Right atrium auricular region (tissue), 2 donors: ENCODE measurements at regions not wholly inside any gene's neighbourhood (a gene's known extent, or its start where the extent isn't known, plus 50 kb on each side); places are given as distances from the start of the nearest gene placed in this dataset.

Source experiments
- DNase-seq: peaks from one replicate; pipeline ENCODE4 v3.0.0-alpha.2; 2019; ENCODE audit warnings: low spot score
- H3K27ac ChIP-seq, 2 donors: fragments of 200-600 bp; sonication (generic); 1 replicate in 1 of 2; 2 replicates in 1 of 2; pipeline ENCODE4 v1.5.1; 2016 to 2019
- H3K27me3 ChIP-seq, 2 donors: fragments of 200-600 bp; sonication (generic); one replicate each; pipeline versions ENCODE4 v1.5.1 to v1.6.0; 2017 to 2019
- H3K36me3 ChIP-seq: fragments of 200-600 bp; sonication (generic); one replicate; pipeline ENCODE4 v1.5.1; 2016
- H3K4me1 ChIP-seq, 2 donors: fragments of 200-600 bp; sonication (generic); one replicate each; pipeline versions ENCODE4 v1.5.1 to v1.6.0; 2017 to 2019
- H3K4me3 ChIP-seq, 2 donors: fragments of 200-600 bp; sonication (generic); 1 replicate in 1 of 2; 2 replicates in 1 of 2; pipeline ENCODE4 v1.5.1; 2017 to 2019; ENCODE audit warnings: mild to moderate bottlenecking in 1 of 2, moderate library complexity in 1 of 2
- H3K9me3 ChIP-seq, 2 donors: fragments of 200-600 bp; sonication (generic); one replicate each; pipeline ENCODE4 v1.5.1; 2019
- TF ChIP-seq, protein P1 (sequence below), 2 donors: fragments of 200-600 bp; sonication (generic); IDR thresholded peaks; one replicate each; pipeline ENCODE4 v1.5.1; 2019; ENCODE audit warnings: antibody characterized with exemption in 2 of 2

DNA sequence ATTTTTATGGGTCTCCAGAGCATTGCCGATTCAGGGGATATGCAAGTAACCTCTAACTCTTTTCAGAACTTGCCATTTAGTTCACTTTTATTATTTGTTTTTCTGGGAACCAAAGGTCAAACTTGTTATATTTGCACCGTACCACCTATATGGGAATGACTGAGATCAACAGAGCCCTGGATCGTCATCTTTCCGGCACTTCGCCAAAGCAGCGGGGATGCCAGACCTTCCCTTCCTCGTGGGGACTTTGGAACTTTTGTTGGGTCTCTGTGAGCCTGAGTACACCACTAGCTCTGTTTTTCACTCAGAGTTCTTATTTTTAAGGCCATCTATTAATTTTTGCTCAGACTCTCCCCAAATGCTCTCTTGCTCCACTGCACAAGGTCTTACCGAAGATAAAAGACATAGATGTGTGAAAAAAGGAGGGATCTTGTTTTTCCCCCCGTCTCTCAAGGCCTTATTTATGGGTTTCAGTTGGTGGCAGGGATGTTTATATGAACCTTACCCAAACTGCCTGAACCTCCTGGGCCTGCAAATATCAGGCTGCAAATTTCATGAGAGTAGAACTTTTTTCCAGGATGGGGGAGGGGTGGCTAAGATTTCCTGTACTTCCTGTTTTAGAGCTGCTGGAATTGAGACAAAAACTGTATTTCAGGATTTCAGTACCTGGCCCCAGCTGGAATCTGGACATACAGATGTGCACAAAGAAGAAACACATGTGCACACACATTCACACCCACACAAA, 350.3 kb downstream of the HRH4 start:
- no peak overlapping the region for H3K4me3 ChIP-seq
- DNase-seq: no peak
- no peaks in the 10 kb centered on the region for H3K36me3 ChIP-seq
- H3K9me3 ChIP-seq: peaks cover 0 to 8% of the 10 kb centered on the region in 2 donors
- H3K27ac ChIP-seq: no peak overlapping the region
- TF ChIP-seq, protein P1, sequence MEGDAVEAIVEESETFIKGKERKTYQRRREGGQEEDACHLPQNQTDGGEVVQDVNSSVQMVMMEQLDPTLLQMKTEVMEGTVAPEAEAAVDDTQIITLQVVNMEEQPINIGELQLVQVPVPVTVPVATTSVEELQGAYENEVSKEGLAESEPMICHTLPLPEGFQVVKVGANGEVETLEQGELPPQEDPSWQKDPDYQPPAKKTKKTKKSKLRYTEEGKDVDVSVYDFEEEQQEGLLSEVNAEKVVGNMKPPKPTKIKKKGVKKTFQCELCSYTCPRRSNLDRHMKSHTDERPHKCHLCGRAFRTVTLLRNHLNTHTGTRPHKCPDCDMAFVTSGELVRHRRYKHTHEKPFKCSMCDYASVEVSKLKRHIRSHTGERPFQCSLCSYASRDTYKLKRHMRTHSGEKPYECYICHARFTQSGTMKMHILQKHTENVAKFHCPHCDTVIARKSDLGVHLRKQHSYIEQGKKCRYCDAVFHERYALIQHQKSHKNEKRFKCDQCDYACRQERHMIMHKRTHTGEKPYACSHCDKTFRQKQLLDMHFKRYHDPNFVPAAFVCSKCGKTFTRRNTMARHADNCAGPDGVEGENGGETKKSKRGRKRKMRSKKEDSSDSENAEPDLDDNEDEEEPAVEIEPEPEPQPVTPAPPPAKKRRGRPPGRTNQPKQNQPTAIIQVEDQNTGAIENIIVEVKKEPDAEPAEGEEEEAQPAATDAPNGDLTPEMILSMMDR (IDR thresholded peaks at IDR 0.05): no peak
- H3K4me1 ChIP-seq: no peaks in the 10 kb centered on the region
- H3K27me3 ChIP-seq: no peaks in the 10 kb centered on the region

DNA sequence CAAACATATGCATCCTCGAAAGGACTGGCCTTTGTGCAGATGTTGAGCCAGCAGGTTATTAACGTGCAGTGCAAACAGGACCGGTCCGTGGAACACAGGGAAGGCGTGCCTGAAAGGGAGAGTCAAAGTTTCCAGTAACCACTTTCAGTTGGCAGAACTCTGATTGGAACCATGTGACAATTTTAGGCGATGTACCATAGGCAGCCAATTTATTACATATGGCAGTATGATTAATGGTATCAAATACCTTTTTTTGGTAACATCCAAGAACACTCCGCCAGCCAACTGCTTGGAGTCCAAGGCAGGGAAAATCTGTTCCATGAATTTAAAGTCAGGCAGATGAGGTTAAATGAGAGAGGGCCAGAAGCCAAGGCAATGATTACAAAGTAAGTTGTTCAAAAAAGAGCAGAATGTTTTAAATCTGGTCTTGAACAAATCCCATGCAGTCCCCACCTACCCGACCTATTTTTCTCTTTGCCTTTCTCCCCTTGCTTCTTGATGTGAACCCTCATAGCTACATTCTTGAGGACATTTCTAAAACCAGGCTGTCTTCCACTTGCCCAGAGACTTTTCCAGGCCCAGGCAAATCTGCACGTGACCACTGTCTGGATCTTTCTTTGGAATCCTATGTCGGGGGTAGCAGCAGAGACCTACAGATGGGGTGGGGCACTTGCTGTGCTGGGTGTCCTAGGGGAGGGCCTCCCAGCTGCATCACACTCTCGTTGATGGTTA, 351.7 kb downstream of the HRH4 start:
- DNase-seq: no peak
- H3K4me1 ChIP-seq: no peaks in the 10 kb centered on the region
- H3K9me3 ChIP-seq: peaks cover 0 to 8% of the 10 kb centered on the region in 2 donors
- H3K36me3 ChIP-seq: no peaks in the 10 kb centered on the region
- H3K4me3 ChIP-seq: no peak overlapping the region
- TF ChIP-seq, protein P1 (IDR thresholded peaks at IDR 0.05): no peak
- no peaks in the 10 kb centered on the region for H3K27me3 ChIP-seq
- no peak overlapping the region for H3K27ac ChIP-seq

DNA sequence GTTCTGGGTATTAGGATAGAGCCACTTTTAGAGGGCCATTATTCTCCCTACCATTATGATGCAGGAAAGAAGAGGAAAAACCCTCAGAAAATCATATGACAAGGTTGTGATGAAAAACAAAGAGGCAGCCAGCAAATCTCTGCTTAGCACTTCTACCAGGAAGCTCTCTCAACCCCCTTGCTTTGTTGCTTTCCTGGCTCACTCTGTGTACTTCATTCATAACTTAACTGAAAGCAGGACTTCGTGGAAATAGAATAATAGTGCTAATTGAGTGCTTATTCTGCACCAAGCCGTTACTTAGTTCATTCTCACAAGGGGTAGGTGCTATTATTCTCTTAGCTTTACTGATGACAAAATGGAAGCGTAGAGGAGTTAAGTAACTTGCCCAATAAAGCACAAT, 354.1 kb downstream of the HRH4 start:
- Histone ChIP-seq H3K4me1 (no peaks in the 10 kb centered on the region), H3K9me3 (no peaks in the 10 kb centered on the region), H3K36me3 (no peaks in the 10 kb centered on the region), H3K27me3 (no peaks in the 10 kb centered on the region), H3K27ac (no peak overlapping the region), H3K4me3 (no peak overlapping the region)
- no peak for DNase-seq
- TF ChIP-seq, protein P1 (IDR thresholded peaks at IDR 0.05): no peak

DNA sequence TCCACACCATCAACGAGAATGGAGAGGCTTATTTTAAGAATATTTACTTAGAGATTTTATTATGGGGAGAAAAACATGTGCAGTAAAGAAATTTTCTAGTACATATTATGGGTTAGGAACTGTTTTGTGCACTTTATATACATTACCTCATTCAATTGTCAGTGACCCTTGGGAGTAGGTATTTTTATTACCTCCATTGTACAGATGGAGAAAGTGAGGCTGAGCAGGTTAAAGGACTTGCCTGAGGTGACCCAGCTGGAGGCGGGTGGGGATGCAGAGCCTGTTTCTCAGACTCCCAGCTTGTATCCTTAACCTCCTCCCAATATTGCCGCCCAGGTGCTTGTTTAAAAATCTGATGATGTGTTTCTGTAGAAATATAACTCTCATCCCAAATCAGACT, 356.7 kb downstream of the HRH4 start:
- no peak for DNase-seq
- Histone ChIP-seq H3K36me3 (no peaks in the 10 kb centered on the region), H3K4me3 (no peak overlapping the region), H3K4me1 (no peaks in the 10 kb centered on the region), H3K27ac (no peak overlapping the region), H3K9me3 (no peaks in the 10 kb centered on the region), H3K27me3 (no peaks in the 10 kb centered on the region)
- TF ChIP-seq, protein P1 (IDR thresholded peaks at IDR 0.05): no peak

DNA sequence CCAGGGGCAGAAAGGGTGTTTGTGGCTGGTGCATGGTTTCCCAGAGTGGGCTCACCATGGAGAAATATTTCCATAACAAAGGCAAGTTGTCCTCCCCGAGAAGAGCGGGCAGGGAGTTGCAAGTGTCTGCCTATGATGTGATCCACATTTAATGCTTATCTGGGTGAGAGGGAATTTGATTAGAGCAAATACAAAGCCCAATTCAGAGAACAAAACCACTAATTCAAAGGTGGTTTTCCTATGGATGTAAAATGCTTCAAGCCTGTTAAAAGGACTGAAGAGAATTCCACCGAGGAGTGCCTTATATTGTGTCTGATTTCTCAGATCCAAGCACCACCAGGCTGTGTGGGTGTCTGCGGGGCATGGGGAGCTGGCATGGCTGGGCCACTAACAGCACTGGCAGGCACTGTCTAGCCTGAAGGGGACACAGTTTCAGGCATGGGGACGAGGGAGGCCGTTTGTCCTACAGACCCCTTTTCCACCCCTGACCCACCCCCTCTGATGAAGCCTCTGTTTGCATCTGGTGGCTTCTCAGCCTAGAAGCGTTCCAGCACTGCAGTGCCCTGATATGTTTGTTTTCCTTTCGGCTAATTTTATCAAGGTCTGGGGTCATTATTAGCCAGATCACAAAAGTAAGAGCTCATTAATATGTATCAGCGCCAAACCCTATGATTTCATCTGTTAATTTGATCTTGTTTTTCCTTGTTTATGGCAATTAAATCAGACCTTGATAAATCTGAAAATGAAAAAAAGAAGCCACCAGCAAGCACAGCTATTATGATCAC, 357.3 kb downstream of the HRH4 start:
- Histone ChIP-seq H3K36me3 (no peaks in the 10 kb centered on the region), H3K27me3 (no peaks in the 10 kb centered on the region), H3K4me3 (no peak overlapping the region), H3K9me3 (no peaks in the 10 kb centered on the region), H3K27ac (no peak overlapping the region), H3K4me1 (no peaks in the 10 kb centered on the region)
- no peak for DNase-seq
- TF ChIP-seq, protein P1 (IDR thresholded peaks at IDR 0.05): no peak
